ENCODE measurements at regions not wholly inside any gene's neighbourhood (a gene's known extent, or its start where the extent isn't known, plus 50 kb on each side); places are given as distances from the start of the nearest gene placed in this dataset.
"Not testable (repeated sequence)": the region's sequence is repeated elsewhere in the genome, so short reads cannot be mapped to it uniquely, and the experiment has no call there.

GRCh38 chr1:91098299-91098906 lies 76.6 kb upstream of the ZNF644 start:
- DNase-seq (ENCODE audit: low read depth in 2 of 2), result no peak

- DNase-seq (ENCODE audit: low read depth in 2 of 2), result not testable (repeated sequence)
Observed at GRCh38 chr1:91095321-91095720, 73.5 kb upstream of the ZNF644 start.

GRCh38 chr1:91092503-91092902 lies 70.7 kb upstream of the ZNF644 start:
- peak; percentile 41 to 75 for DNase-seq (ENCODE audit: low read depth in 2 of 2)

- peak; percentile 35 to 75 for DNase-seq (ENCODE audit: low read depth in 2 of 2)
Observed at GRCh38 chr1:91091812-91092211, 70.0 kb upstream of the ZNF644 start.

GRCh38 chr1:91080650-91081049 lies 58.8 kb upstream of the ZNF644 start:
- no peak for DNase-seq (ENCODE audit: low read depth in 2 of 2)

- no peak for DNase-seq (ENCODE audit: low read depth in 2 of 2)
Observed at GRCh38 chr1:91078859-91079258, 57.0 kb upstream of the ZNF644 start.

- DNase-seq (ENCODE audit: low read depth in 2 of 2), result no peak
Observed at GRCh38 chr1:91076834-91077233, 55.0 kb upstream of the ZNF644 start.

GRCh38 chr1:91075233-91076135 lies 53.6 kb upstream of the ZNF644 start:
- DNase-seq (ENCODE audit: low read depth in 2 of 2), result no peak

- no peak for DNase-seq (ENCODE audit: low read depth in 2 of 2)
Observed at GRCh38 chr1:91073299-91073698, 51.5 kb upstream of the ZNF644 start.

GRCh38 chr1:91071838-91072237 lies 50.0 kb upstream of the ZNF644 start:
- no peak for DNase-seq (ENCODE audit: low read depth in 2 of 2)

All from dermis microvascular lymphatic vessel endothelial cell (primary cell).